ENCODE measurements at regions not wholly inside any gene's neighbourhood (a gene's known extent, or its start where the extent isn't known, plus 50 kb on each side); places are given as distances from the start of the nearest gene placed in this dataset.

GRCh38 chr1:200314085-200314750 lies 95.6 kb downstream of the ZNF281 start (continued):
- TF ChIP-seq, protein P1, sequence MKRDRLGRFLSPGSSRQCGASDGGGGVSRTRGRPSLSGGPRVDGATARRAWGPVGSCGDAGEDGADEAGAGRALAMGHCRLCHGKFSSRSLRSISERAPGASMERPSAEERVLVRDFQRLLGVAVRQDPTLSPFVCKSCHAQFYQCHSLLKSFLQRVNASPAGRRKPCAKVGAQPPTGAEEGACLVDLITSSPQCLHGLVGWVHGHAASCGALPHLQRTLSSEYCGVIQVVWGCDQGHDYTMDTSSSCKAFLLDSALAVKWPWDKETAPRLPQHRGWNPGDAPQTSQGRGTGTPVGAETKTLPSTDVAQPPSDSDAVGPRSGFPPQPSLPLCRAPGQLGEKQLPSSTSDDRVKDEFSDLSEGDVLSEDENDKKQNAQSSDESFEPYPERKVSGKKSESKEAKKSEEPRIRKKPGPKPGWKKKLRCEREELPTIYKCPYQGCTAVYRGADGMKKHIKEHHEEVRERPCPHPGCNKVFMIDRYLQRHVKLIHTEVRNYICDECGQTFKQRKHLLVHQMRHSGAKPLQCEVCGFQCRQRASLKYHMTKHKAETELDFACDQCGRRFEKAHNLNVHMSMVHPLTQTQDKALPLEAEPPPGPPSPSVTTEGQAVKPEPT (CRISPR knock-in tag; IDR thresholded peaks at IDR 0.05; ENCODE audit: low read depth), result no peak
- TF ChIP-seq ZBTB39 (CRISPR knock-in tag; IDR thresholded peaks at IDR 0.05), result no peak
- TF ChIP-seq THRA (CRISPR knock-in tag; IDR thresholded peaks at IDR 0.05; ENCODE audit: borderline replicate concordance), result no peak
- no peak for TF ChIP-seq NKX3-1 (CRISPR knock-in tag; IDR thresholded peaks at IDR 0.05)
- TF ChIP-seq, protein P2, sequence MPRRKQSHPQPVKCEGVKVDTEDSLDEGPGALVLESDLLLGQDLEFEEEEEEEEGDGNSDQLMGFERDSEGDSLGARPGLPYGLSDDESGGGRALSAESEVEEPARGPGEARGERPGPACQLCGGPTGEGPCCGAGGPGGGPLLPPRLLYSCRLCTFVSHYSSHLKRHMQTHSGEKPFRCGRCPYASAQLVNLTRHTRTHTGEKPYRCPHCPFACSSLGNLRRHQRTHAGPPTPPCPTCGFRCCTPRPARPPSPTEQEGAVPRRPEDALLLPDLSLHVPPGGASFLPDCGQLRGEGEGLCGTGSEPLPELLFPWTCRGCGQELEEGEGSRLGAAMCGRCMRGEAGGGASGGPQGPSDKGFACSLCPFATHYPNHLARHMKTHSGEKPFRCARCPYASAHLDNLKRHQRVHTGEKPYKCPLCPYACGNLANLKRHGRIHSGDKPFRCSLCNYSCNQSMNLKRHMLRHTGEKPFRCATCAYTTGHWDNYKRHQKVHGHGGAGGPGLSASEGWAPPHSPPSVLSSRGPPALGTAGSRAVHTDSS (CRISPR knock-in tag; conservative IDR thresholded peaks at IDR 0.05), result no peak
- TF ChIP-seq, protein P3, sequence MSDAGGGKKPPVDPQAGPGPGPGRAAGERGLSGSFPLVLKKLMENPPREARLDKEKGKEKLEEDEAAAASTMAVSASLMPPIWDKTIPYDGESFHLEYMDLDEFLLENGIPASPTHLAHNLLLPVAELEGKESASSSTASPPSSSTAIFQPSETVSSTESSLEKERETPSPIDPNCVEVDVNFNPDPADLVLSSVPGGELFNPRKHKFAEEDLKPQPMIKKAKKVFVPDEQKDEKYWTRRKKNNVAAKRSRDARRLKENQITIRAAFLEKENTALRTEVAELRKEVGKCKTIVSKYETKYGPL (CRISPR knock-in tag; IDR thresholded peaks at IDR 0.05), result no peak
- no peak for TF ChIP-seq ZNF432 (CRISPR knock-in tag; IDR thresholded peaks at IDR 0.05; ENCODE audit: borderline replicate concordance)
- no peak for TF ChIP-seq ZNF749 (CRISPR knock-in tag; IDR thresholded peaks at IDR 0.05; ENCODE audit: borderline replicate concordance)
- TF ChIP-seq SOX6 (IDR thresholded peaks at IDR 0.05), result no peak
- peak; percentile 71 for TF ChIP-seq SOX6 (CRISPR knock-in tag; IDR thresholded peaks at IDR 0.05)
- no peak for TF ChIP-seq CEBPZ (IDR thresholded peaks at IDR 0.05; ENCODE audit: low read length)
- TF ChIP-seq E2F1 (CRISPR knock-in tag; IDR thresholded peaks at IDR 0.05), result no peak; the same call in 1 of the 2 replicates
- TF ChIP-seq, protein P4, sequence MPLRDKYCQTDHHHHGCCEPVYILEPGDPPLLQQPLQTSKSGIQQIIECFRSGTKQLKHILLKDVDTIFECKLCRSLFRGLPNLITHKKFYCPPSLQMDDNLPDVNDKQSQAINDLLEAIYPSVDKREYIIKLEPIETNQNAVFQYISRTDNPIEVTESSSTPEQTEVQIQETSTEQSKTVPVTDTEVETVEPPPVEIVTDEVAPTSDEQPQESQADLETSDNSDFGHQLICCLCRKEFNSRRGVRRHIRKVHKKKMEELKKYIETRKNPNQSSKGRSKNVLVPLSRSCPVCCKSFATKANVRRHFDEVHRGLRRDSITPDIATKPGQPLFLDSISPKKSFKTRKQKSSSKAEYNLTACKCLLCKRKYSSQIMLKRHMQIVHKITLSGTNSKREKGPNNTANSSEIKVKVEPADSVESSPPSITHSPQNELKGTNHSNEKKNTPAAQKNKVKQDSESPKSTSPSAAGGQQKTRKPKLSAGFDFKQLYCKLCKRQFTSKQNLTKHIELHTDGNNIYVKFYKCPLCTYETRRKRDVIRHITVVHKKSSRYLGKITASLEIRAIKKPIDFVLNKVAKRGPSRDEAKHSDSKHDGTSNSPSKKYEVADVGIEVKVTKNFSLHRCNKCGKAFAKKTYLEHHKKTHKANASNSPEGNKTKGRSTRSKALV (CRISPR knock-in tag; IDR thresholded peaks at IDR 0.05), result no peak
- no peak for TF ChIP-seq MIER2 (CRISPR knock-in tag; IDR thresholded peaks at IDR 0.05)

Data from HepG2 (cell line).